ENCODE measurements at regions not wholly inside any gene's neighbourhood (a gene's known extent, or its start where the extent isn't known, plus 50 kb on each side); places are given as distances from the start of the nearest gene placed in this dataset.

DNA sequence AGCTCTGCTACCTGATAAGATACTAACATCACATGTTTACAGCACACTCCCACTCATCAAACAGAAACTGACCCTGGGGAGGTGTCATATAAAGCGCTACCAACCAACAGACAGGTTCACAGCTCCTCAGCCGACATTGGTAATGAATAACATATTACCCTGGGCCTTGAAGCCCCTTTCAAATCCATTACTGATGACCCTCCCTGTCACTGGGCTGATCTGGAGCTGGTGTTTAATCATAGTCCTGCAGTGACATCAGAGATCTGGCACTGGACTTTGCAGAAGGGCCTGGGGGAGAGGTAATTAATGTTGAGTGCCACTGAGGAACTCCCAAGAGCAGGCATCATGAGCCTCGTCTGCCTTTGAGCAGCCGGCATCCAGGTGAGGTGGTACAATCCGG, 306.5 kb upstream of the NFE2L3 start:
- dilution Hi-C loops (cut with MboI; ENCODE audit: extremely low pct_ligation_motif_present, low sequenced_read_pairs), result no loop called here
- no peak for DNase-seq (ENCODE audit: low read depth, low spot score)
- H2AFZ ChIP-seq (ENCODE audit: low read depth, low read length), result no peak overlapping the region
- H3K27me3 ChIP-seq (ENCODE audit: control insufficient read depth in 2 of 2, insufficient read depth in 2 of 2, low read length in 2 of 2), result no peaks in the 10 kb centered on the region
- no peaks in the 10 kb centered on the region for H3K79me2 ChIP-seq (ENCODE audit: control insufficient read depth, insufficient read depth, low read length)
- H3K36me3 ChIP-seq (ENCODE audit: control insufficient read depth in 2 of 2, extremely low read depth in 1 of 2, insufficient read depth in 2 of 2, low read length in 2 of 2), result no peaks in the 10 kb centered on the region
- H3K9me1 ChIP-seq (replicated peaks; ENCODE audit: control insufficient read depth, extremely low read depth, insufficient read depth, low read length), result no peaks in the 10 kb centered on the region
- no peak overlapping the region for H3K4me3 ChIP-seq (replicated peaks in 1 of 3; ENCODE audit: insufficient read depth in 1 of 3, low read depth in 1 of 3, low read length in 3 of 3)
- no peak overlapping the region for H3K4me2 ChIP-seq (ENCODE audit: insufficient read depth, low read length)
- no TSS peak for BruUV-seq (replicated peaks)
- ChIA-PET CTCF (interaction anchor here (1.6 to 2.4 kb wide), 2 partner anchors 9 to 585 kb away, joined by 4 to 7 read pairs; no protein-coding TSS in a partner anchor), POLR2A (no interaction called here)
- intact Hi-C loops (cut with micrococcal nuclease), result no loop called here
- TF ChIP-seq EZH2 (IDR thresholded peaks at IDR 0.05; ENCODE audit: borderline replicate concordance, low read depth, low read length, severe bottlenecking) (no peak), POLR2AphosphoS5 (IDR thresholded peaks at IDR 0.05; ENCODE audit: insufficient read depth, low read depth, low read length) (no peak), GATA2 (IDR thresholded peaks at IDR 0.05; ENCODE audit: insufficient read depth, insufficient read length, low read depth, low read length) (no peak), MYC (IDR thresholded peaks at IDR 0.05; ENCODE audit: low read depth, low read length) (no peak), FOS (IDR thresholded peaks at IDR 0.05; ENCODE audit: borderline replicate concordance, insufficient read depth, low read length) (no peak), POLR2A (IDR thresholded peaks at IDR 0.05; ENCODE audit: low read depth, low read length) (no peak)
- TF ChIP-seq, protein P1, sequence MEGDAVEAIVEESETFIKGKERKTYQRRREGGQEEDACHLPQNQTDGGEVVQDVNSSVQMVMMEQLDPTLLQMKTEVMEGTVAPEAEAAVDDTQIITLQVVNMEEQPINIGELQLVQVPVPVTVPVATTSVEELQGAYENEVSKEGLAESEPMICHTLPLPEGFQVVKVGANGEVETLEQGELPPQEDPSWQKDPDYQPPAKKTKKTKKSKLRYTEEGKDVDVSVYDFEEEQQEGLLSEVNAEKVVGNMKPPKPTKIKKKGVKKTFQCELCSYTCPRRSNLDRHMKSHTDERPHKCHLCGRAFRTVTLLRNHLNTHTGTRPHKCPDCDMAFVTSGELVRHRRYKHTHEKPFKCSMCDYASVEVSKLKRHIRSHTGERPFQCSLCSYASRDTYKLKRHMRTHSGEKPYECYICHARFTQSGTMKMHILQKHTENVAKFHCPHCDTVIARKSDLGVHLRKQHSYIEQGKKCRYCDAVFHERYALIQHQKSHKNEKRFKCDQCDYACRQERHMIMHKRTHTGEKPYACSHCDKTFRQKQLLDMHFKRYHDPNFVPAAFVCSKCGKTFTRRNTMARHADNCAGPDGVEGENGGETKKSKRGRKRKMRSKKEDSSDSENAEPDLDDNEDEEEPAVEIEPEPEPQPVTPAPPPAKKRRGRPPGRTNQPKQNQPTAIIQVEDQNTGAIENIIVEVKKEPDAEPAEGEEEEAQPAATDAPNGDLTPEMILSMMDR (IDR thresholded peaks at IDR 0.05; ENCODE audit: extremely low read depth in 1 of 2, insufficient read depth in 1 of 2, low read depth in 1 of 2, low read length in 2 of 2), result no peak
- TF ChIP-seq, protein P2, sequence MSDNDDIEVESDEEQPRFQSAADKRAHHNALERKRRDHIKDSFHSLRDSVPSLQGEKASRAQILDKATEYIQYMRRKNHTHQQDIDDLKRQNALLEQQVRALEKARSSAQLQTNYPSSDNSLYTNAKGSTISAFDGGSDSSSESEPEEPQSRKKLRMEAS (IDR thresholded peaks at IDR 0.05; ENCODE audit: insufficient read depth, insufficient read length), result no peak
- FAIRE-seq, result no peak
- no peak overlapping the region for H3K9ac ChIP-seq (replicated peaks; ENCODE audit: extremely low read depth, insufficient read depth, low read length)
- peaks cover 13% of the 10 kb centered on the region for H3K4me1 ChIP-seq (ENCODE audit: control insufficient read depth, extremely low read depth, insufficient read depth, low read length)
- no peaks in the 10 kb centered on the region for H3K9me3 ChIP-seq (replicated peaks; ENCODE audit: control insufficient read depth, insufficient read depth, low read length)
- no peaks in the 10 kb centered on the region for H4K20me1 ChIP-seq (replicated peaks; ENCODE audit: control insufficient read depth, extremely low read depth, insufficient read depth, low read length)
- H3K27ac ChIP-seq (ENCODE audit: insufficient read depth, low read depth, low read length), result no peak overlapping the region
